Myocyte (in vitro differentiated cells): ENCODE measurements at regions not wholly inside any gene's neighbourhood (a gene's known extent, or its start where the extent isn't known, plus 50 kb on each side); places are given as distances from the start of the nearest gene placed in this dataset.
"Not testable (repeated sequence)": the region's sequence is repeated elsewhere in the genome, so short reads cannot be mapped to it uniquely, and the experiment has no call there.

Source experiments
- DNase-seq: peaks from one replicate; pipeline ENCODE4 v3.0.0-alpha.2; 2012; ENCODE audit warnings: low read depth

DNA sequence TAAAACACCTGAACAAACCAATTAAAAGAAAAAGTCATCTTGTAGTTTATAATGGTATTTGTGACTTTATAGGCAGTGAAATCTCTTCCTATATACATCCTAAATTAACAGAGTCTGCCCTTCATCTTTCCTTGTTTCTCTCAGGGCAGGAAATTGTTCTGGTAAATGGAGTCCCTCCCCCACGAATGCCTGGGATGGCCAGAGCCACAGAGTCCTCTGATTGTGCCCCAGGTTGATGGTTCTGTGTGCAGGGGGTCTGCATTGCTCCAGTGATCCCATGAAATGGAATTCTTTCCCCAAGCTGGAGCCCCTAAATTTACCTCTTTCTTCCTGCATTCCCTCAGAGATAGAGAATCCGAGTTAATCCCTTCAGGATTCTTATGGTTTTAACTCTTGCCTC, 155.5 kb downstream of the MTX2 start:
- DNase-seq: no peak

DNA sequence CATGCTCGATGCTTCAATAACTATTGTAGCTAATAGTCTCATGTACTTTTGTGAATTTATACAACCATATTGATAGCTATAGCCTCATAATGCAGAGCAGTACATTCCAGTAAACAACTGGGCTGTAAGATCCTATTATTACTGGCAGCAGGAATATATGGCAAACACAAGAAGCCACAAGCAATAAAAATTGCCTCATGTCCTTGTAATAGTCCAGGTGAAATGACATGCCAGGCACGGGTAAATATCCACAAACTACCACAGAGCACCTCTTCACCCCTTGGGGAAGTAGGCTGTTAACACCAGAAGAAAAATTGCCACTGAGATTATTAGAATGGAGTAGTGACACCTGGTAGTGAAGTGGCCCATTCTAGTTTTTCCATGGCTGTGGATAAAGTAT, 158.3 kb downstream of the MTX2 start:
- no peak for DNase-seq

DNA sequence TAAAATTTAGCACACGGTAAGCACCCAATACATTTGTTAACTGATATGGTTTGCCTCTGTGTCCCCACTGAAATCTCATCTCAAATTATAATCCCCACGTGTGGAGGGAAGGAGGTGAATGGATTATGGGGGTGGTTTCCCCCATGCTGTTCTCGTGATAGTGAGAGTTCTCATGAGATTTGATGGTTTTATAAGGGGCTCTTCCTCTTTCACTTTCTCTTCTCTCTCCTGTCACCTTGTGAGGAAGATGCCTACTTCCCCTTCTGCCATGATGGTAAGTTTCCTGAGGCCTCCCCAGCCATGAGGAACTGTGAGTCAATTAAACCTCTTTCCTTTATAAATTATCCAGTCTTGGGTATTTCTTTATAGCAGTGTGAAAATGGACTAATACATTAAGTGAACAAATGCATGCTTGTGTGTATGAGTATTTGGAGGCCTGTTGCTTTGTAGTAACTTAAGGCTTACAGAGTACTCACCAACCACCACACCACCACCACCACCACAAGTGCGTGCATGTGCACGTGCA, 159.8 kb downstream of the MTX2 start:
- not testable (repeated sequence) for DNase-seq

DNA sequence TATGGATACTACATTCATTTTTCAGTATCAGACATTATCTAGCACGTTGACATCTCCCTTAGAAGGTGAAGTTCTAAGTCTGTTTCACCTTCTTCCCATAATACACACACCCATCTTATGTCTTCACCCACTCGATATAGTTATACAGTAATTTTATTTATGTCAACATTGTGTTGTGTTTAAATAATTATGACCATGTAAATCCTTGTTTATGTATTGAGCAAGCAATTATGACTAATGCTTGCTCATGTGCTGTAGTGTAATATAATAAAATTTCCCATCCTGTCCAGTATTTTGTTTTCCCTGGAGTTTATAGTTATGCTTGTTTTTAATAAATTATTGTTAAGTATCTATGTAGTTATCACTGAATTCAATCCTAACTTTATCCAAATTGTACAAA, 163.2 kb downstream of the MTX2 start:
- DNase-seq: no peak

DNA sequence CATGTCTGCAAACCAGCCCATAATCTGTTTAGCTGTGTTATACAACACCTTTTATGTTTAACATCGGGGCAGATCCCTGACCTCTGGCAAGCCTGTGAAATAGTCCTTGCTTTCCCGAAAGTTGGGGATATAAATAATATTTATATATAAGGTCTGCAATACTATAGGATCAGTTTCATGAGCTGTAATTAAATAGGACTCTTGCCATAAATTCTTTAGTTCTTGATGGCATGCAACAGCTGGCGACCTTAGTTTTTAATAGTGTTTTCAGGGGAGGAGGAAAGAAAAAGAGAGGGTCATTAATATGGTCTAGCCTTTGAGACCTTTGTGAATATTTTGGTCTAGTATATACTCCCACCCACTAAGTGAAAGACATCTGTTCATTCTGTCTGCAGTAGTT, 166.5 kb downstream of the MTX2 start:
- DNase-seq: peak; percentile 19

DNA sequence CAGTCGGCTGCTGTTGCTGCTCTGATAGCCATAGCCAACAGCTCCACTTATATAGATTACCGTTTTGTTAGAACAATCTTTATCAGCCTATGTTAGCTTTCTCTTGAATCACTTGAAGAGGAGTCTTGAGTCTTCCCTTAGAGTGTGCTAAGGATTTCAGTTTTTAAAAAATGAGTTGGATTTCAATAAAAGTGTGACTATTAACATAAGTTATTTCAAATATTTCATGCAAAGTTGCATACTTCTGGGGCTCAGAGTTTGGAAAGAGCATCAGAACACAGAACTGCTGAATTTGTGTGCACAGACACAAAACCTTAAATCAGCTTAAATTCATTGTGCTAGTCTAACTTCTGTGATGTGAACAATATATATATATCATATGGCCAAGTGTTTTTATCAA, 174.7 kb downstream of the MTX2 start:
- no peak for DNase-seq

DNA sequence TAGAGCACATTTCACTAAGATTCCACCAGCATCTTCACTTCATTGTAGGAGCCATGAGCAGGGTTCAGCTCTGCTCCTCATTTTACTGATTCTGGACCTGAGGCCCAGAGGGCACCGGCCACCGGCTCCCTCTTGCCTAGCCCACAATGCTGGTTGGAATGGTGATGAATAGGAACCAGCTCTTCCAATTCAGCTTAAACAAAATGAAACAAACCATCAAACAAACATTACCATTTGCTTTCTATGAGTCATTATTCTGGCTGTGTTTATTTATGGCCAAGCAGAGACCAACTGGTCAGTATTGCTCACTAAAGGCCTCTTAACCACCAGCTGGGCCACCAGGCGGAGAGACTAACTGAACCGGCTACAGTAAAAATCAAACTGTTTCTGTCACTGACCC, 176.7 kb downstream of the MTX2 start:
- DNase-seq: peak; percentile 84

DNA sequence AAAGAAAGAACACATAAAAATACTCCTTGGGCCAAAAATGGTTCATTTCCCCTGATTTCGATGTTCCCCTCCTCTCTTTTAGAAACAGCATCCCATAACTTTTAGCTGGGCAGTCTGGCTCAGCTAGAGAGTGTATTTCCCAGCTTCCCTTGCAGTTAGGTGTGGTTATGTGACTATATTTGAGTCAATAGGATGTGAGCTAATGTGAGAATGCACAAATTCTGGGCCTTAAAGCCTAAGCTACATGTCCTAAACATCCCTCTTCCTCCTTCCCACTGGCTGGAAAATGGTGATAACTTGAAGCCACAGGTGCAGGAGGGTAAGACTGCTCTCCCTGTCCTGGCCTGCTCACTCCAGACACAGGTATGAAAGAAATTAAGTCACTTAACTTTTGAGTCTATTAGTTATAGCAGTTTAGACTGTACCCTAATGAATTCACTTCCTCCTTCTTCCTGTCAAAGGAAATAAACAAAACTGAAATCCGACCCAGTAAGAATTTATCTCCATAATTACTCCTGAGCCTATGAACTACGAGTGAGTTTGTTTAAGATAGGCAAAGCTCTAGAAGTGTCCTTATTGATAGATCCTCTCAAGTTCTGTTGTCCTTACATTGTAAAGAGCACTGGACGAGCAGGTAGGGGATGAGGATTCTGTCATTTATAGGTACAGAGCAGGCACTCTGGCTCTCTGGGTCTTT, 177.6 kb downstream of the MTX2 start:
- no peak for DNase-seq

DNA sequence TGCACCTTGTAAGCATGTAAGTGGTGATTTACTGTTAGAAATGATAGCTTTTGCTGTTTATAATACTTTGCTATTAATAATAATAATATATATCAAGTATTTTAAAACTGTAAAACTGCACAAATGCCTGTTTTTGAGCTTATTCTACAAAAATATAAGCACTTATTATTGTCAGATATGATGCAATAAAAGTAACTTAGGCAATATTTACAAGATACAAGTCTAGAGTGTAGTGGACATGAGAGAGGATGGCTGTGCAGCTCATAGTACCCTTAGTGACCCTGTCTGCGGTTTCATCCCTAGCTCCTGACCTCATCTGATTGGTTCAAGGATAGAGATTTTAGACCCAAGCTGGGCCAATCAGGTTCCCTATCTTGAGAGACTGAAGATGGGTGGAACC, 178.4 kb downstream of the MTX2 start:
- DNase-seq: no peak

DNA sequence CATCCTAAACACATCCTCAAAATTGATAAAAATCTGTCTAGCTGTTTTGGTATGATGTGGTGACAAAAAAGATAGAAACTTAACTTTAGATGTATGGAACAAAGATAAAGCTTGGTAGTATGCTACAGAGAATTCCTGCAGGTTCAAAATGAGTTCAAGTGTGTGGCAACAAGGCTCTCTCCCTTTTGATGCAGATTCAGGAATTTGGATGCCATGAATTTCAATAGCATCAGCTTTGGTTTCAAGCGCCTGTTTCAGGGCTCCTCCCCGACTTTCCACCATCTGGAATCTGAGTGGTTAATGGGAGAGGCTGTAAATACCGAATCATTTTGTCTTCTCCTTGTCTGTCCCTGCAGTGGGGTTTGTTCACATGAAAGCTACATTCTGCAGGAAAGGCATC, 180.6 kb downstream of the MTX2 start:
- no peak for DNase-seq

DNA sequence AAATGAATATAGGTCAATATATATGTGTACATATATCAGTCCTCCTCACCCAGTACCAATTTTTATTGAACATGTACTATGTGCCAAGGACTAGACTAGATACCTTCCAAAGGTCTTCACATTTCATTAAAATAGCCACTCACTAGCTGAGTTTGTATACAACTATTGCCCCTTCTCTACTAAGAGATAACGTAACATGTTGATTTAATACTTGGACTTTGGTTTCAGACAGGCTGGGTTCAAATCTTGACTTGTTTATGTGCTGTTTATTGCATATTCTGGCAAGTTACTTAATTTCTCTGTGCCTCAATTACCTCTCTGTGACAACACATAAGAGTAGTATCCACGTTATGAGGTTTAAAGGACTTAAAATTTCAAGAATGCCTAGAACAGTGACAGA, 184.5 kb downstream of the MTX2 start:
- DNase-seq: no peak

DNA sequence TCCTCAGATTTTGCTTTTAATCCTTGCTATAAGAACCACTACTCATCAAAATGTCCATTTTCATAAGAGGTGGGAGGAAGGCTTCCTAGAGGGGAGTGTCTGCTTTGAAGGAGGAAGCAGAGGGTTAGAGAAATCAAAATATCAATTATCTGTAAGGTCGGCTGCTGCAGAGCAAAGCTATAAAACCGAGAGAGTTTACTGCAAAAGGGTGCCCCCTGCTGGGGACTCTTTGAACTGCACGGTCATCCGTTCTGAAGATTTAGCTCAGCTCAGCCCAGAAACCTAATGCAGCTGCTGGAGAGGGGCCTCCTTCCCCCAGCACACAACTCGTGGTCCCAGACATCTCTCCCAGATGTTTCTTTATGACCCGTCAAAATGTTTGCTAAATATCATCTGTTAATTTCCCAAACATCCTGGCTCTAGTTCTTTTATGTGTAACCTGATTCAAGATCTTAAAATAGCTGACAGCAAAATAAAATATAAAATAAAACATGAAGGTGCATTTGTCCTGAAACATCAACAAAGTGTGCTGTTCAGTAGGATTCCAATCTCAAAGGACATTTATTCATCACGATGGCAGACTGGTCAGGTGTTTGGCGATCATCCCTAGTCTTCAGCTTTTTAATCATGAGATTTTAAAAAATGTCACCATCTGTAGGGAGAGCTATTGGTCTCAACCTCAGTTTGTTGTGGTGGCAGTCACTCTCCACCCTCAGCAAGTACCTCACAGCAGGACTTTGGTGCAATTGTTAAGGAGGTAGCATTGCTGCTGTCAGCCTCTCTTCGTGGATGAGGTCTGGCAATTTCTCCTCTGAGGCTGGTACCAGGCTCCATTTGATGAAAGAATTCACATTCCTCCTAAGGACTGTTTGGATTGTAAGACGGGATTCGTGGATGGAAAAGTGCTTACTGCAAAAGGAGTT, 185.9 kb downstream of the MTX2 start:
- peak; percentile 77 for DNase-seq

DNA sequence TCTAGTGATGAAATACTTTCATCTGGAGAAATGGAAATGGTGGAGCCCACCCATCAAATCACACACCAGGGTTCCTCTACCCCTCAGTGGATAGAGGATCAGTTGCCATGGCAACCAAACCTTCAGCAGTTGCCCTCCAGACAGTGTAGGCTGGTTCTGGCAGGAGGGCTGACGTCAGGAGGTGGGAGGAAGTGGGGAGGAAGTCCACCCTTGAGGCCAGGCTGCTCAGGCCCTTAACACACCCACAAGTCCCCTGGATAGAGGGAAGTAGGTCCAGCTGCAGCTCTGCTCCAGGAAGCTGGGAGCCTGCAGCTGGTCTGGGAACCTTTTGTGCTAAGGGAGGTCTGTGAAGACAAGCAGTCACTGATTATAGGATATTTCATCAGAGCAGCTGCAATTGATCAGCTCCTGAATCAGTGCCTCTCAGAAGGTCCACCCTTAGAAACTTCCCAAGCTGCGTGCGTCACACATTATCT, 186.6 kb downstream of the MTX2 start:
- no peak for DNase-seq

DNA sequence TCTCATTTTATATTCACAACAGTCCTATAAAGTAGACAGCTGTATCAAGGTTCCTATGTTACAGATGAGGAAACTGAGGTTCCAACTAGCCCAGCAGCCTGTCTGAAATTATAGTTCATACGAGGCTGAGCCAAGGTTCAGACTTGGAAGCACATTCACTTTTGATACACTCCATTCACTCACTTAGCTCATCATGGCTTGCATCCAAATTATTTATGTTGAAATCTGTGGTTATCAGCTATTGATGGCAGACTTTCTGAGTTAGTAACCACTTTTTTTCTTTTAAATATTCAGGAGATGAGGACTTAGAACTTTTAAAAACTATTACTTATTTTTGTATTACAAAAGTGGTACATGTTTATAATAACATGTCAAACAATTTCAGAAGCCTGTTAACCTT, 188.2 kb downstream of the MTX2 start:
- no peak for DNase-seq

DNA sequence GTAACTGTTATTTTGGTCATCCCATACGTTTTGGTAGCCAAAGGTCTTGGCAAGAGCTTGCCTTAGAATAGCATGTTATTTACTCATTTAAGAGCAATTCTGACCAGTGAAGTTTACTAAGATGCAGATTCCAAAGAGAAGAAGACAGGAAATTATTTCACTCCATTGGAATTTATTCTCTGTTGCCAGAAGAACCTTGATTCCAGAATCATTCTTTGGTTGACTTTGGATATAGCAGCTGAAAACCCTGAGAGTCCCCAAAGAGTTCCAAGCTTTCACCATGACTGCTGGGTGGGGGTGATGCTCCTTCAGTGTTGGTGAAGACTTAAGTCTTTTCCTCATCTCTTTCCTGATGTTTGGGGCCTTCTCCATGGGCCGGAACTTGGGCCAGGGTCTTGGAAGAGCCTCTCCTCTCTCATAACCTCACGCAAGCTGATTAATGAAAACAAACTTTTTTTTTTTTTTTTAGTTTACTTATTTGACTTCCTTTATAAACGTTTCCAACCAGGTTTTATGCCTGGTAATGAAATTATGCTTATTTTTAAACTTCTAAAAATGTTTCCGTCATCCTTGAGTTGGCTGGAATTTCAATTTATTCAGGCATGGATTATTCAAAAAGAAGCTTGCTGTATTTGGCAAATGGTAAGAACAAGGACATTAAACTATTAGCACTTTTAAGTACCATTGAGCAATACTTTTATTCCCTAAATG, 192.0 kb downstream of the MTX2 start:
- DNase-seq: no peak

DNA sequence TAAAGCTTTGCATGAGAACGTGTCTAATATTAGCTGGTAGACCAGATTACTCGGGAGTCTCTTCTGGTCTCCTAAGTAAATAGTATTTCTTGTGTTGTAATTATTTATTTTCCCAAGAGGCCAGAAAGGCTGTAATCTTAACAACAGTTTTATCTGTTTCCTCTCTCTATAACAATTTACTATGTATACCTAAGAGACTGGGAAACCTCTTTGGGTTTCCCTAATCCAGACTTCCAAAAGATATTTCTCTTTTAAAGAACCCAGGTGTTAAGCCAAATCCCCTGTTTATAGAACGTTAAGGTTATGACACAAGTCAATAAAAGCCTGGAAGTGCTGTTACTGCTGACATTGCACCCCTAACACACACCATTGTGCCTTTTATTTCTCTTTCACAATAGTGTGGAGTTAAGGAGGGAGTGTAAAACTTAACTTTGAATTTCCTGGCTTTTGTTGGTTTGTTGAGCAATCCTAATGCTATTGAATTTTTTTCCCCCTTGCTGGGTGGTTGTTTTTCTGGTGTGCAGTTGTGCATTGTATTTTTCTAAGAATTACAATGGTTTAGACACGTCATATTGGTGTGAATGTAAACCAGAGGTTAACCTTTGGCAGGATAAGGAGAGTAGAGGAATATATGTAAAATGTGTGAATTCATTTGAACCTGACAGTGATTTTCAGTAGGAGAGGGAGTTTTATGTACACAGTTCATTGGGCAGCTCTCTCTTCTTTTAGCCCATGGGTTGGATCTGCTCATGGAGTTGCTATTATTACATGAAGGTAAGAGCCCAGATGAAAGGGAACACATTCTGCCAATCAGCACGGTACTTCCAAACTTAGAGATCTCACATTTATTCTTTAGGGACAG, 192.8 kb downstream of the MTX2 start:
- no peak for DNase-seq

DNA sequence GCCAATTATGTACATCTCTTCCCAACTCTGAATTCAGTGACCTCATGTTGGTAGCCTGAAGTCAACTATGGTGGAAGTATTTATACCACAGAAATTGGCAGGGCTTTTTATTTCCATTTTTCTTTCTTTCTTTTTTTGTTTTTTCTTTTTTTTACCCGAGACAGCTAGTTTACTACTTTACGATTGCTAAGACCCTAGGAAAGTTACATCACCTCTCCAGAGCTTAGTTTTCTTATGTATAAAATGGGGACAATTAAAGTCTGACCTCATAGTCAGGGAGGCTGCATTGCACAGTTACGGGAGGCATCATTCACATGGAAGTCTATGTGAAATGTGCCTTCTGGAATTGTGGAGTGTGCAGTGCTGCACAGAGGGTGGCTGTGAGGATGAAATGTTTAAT, 194.3 kb downstream of the MTX2 start:
- DNase-seq: no peak

DNA sequence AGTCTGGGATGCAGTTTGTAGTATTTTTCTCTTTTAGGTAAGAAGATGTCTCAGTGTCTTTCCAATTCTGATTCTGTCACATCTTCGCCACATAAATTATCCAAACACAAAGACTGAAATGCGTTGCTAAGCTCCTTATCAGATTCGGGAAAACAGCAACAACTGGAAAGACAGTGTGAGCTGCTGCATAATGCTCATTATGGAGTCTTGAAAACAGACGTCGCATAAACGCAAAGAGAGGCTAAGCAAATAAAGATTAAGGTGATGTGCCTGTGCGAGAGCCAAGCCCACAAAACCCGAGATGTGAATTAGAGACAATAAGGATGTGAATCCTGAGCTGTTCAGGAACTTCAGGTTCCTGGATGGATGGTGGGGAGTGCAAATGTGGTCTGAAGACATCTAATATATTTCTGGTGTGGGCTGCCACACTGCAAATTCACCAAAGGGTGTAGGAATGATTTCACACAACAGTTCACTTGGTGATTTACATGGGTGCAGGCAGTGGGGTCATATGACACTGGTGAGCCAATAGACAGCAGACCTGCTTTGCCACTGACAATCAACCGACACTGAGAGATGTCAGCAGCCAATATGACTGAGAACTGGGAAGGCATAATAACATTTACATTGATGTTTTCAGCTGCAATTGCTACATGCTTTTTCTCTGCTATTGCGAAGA, 195.8 kb downstream of the MTX2 start:
- no peak for DNase-seq

DNA sequence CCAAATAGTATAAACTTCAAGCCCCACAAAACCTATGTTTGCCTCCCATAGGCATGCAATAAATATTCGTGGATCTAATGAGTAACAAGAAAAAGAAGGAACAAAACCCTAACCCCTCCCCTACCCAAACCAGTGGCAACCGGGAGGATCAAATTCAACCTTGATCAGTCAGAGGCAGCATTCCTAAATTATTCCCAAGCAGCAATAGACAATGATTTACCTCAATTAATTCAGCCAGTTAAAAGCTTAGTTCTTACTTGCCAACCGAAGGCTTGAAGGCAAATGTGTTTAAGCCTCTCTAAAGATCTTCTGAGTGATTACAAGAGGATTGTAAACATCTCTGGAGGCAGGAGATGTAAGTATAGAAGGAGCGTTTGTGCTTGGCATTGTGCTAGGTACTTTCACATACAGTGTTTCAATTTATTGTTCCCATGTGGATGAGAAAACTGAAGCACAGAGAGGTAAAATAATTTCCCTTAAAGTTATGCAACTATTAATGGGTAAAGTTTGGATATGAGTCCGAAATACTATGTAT, 197.7 kb downstream of the MTX2 start:
- DNase-seq: no peak

DNA sequence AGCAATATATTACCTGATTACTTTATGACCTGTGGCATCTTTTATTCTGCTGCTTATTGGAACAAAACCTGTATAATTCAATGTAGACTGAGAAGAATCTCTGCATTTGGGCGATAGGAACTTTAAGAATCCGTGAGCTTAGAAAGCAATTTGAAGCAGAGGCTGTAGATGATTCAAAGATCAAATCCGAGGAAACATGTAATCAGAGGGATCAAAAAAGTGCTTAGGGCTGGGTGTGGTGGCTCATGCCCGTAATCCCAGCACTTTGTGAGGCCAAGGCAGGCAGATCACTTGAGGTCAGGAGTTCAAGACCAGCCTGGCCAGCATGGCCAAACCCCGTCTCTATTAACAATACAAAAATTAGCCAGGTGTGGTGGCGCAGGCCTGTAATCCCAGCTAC, 198.4 kb downstream of the MTX2 start:
- no peak for DNase-seq
